ENCODE measurements at regions not wholly inside any gene's neighbourhood (a gene's known extent, or its start where the extent isn't known, plus 50 kb on each side); places are given as distances from the start of the nearest gene placed in this dataset.

DNA sequence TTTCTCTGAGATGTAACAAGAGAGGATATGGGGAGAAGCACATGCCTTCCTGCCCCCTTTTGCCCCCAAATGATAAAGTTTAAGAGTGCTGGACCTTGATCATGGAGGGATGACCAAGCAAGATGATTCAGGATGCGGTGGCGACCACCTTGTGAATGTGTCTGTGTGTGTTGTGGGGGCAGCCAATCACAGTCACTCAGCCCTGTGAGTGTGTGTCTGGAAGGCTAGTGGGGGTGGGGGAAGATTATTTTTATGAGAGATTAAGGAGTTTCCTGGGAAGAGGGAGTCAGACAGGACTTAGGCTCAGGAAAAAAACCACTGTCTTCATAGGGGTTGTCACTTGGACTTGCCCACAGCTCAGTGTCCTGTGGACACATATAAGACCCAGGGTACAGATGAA lies 57.8 kb upstream of the KY start:
- TF ChIP-seq POLR2A (IDR thresholded peaks at IDR 0.05; ENCODE audit: low read length) (no peak), SREBF2 (IDR thresholded peaks at IDR 0.05) (no peak)

All from A549 (cell line).